CD14-positive monocyte (primary cell): ENCODE measurements at regions not wholly inside any gene's neighbourhood (a gene's known extent, or its start where the extent isn't known, plus 50 kb on each side); places are given as distances from the start of the nearest gene placed in this dataset.
"Not testable (repeated sequence)": the region's sequence is repeated elsewhere in the genome, so short reads cannot be mapped to it uniquely, and the experiment has no call there.

Experiments used
- DNase-seq, 3 donors: peaks; one replicate each; pipeline ENCODE4 v3.0.0-alpha.2; 2011 to 2022
- H2AFZ ChIP-seq: 2 replicates; pipeline ENCODE4 v1.6.0; 2012; ENCODE audit warnings: mild to moderate bottlenecking, low read depth, low read length, inconsistent platforms; ENCODE audit not compliant: insufficient read depth, poor library complexity, severe bottlenecking
- H3K27ac ChIP-seq, 2 donors: 1 replicate in 1 of 2; 2 replicates in 1 of 2; pipeline ENCODE4 v1.5.1; 2012 to 2013; ENCODE audit warnings: low read length in 2 of 2, control low read depth in 1 of 2, inconsistent platforms in 1 of 2, low read depth in 1 of 2, mild to moderate bottlenecking in 1 of 2
- H3K27me3 ChIP-seq, 2 donors: one replicate each; pipeline versions ENCODE4 v1.6.0 to v1.6.1; 2011 to 2013; ENCODE audit warnings: low read length in 2 of 2; ENCODE audit not compliant: control insufficient read depth in 2 of 2, insufficient read depth in 2 of 2
- H3K36me3 ChIP-seq, 2 donors: replicated peaks in 1 of 2; 1 replicate in 1 of 2; 2 replicates in 1 of 2; pipeline versions ENCODE4 v1.5.1 to v1.6.1; 2012 to 2013; ENCODE audit warnings: low read length in 2 of 2, control low read depth in 1 of 2, inconsistent platforms in 1 of 2, mild to moderate bottlenecking in 1 of 2; ENCODE audit not compliant: insufficient read depth in 2 of 2, control insufficient read depth in 1 of 2
- H3K4me1 ChIP-seq, 2 donors: 1 replicate in 1 of 2; 2 replicates in 1 of 2; pipeline versions ENCODE4 v1.5.1 to v1.6.1; 2012 to 2013; ENCODE audit warnings: low read length in 2 of 2, control low read depth in 1 of 2, inconsistent platforms in 1 of 2, mild to moderate bottlenecking in 1 of 2, moderate library complexity in 1 of 2; ENCODE audit not compliant: insufficient read depth in 2 of 2, control insufficient read depth in 1 of 2
- H3K4me2 ChIP-seq: replicated peaks from 2 replicates; pipeline ENCODE3; 2012; ENCODE audit warnings: low read length, moderate library complexity, mild to moderate bottlenecking; ENCODE audit not compliant: poor library complexity, severe bottlenecking; ENCODE audit errors: extremely low read depth
- H3K4me3 ChIP-seq, 3 experiments: fragments of 200-600 bp in 1 of 3; sonication (generic) in 1 of 3; replicated peaks in 1 of 3; 1 replicate in 2 of 3; 2 replicates in 1 of 3; pipeline ENCODE4 v1.5.1; 2011 to 2013; ENCODE audit warnings: low read length in 3 of 3, mild to moderate bottlenecking in 3 of 3, control low read depth in 2 of 3, low read depth in 2 of 3, inconsistent platforms in 1 of 3, moderate library complexity in 1 of 3
- H3K79me2 ChIP-seq: 2 replicates; pipeline ENCODE4 v1.6.0; 2012; ENCODE audit warnings: mild to moderate bottlenecking, control low read depth, inconsistent platforms, low read length, moderate library complexity; ENCODE audit not compliant: insufficient read depth
- H3K9ac ChIP-seq: 2 replicates; pipeline ENCODE4 v1.6.0; 2017; ENCODE audit warnings: low read length, mild to moderate bottlenecking; ENCODE audit not compliant: insufficient read depth, poor library complexity, severe bottlenecking
- H3K9me3 ChIP-seq, 2 donors: replicated peaks in 1 of 2; 1 replicate in 1 of 2; 2 replicates in 1 of 2; pipeline versions ENCODE4 v1.5.1 to v1.6.1; 2012 to 2013; ENCODE audit warnings: low read length in 2 of 2, control low read depth in 1 of 2; ENCODE audit not compliant: control insufficient read depth in 1 of 2, insufficient read depth in 1 of 2
- H4K20me1 ChIP-seq: 2 replicates; pipeline ENCODE4 v1.6.0; 2012; ENCODE audit warnings: mild to moderate bottlenecking, low read length, control low read depth, moderate library complexity; ENCODE audit not compliant: insufficient read depth
- H3K27ac Mint-ChIP-seq, 7 donors: one replicate each; pipeline ENCODE4 v1.8.0; 2020; ENCODE audit warnings: mild to moderate bottlenecking in 7 of 7, mixed read lengths in 7 of 7, moderate library complexity in 6 of 7, inconsistent platforms in 2 of 7
- H3K27me3 Mint-ChIP-seq, 3 donors: one replicate each; pipeline ENCODE4 v1.8.0; 2021 to 2022; ENCODE audit warnings: low read depth in 3 of 3, mild to moderate bottlenecking in 3 of 3, mixed read lengths in 3 of 3, moderate library complexity in 3 of 3, inconsistent platforms in 1 of 3
- H3K36me3 Mint-ChIP-seq, 2 donors: one replicate each; pipeline ENCODE4 v1.8.0; 2020; ENCODE audit warnings: mixed read lengths in 2 of 2, inconsistent platforms in 1 of 2, mild to moderate bottlenecking in 1 of 2
- H3K4me1 Mint-ChIP-seq: one replicate; pipeline ENCODE4 v1.8.0; 2020; ENCODE audit warnings: mild to moderate bottlenecking, mixed read lengths
- H3K4me3 Mint-ChIP-seq, 2 donors: one replicate each; pipeline ENCODE4 v1.8.0; 2020; ENCODE audit warnings: mild to moderate bottlenecking in 2 of 2, mixed read lengths in 2 of 2, moderate library complexity in 1 of 2
- H3K9me3 Mint-ChIP-seq, 7 donors: one replicate each; pipeline ENCODE4 v1.8.0; 2020 to 2022; ENCODE audit warnings: mixed read lengths in 7 of 7, mild to moderate bottlenecking in 6 of 7, moderate library complexity in 6 of 7, inconsistent platforms in 2 of 7
- CTCF ChIP-seq: fragments of 200-600 bp; IDR thresholded peaks from one replicate; pipeline ENCODE4 v1.8.0; 2022; ENCODE audit warnings: antibody characterized with exemption, mild to moderate bottlenecking
- WGBS: methylation state at CpG from one replicate; pipeline ENCODE4 v1.1.5; 2013; ENCODE audit warnings: missing lambda C conversion rate; ENCODE audit not compliant: insufficient coverage; 5-methylcytosine and 5-hydroxymethylcytosine counted together
- intact Hi-C, 2 donors: fragments of 100-400 bp; cut with micrococcal nuclease; formaldehyde crosslinking; loops; one replicate each; pipeline versions ENCODE4 v1.15.0 to v1.15.1; 2023

- Histone ChIP-seq H3K9ac (no peak overlapping the region), H3K27ac (no peak overlapping the region), H3K36me3 (no peaks in the 10 kb centered on the region), H3K27me3 (peaks cover 17% of the 10 kb centered on the region in 2 donors), H3K4me2 (no peak overlapping the region), H3K4me3 (no peak overlapping the region), H3K79me2 (no peaks in the 10 kb centered on the region), H3K4me1 (peaks cover 8 to 11% of the 10 kb centered on the region in 2 donors), H3K9me3 (peaks cover 5 to 8% of the 10 kb centered on the region in 2 donors), H2AFZ (no peak overlapping the region), H4K20me1 (no peaks in the 10 kb centered on the region)
- Mint-ChIP-seq H3K9me3 (peaks cover 8 to 27% (median 18%) of the 10 kb centered on the region in 7 donors), H3K27me3 (peaks cover 32 to 35% (median 32%) of the 10 kb centered on the region in 3 donors), H3K4me3 (no peak overlapping the region), H3K36me3 (no peaks in the 10 kb centered on the region), H3K27ac (no peak overlapping the region), H3K4me1 (peaks cover 26% of the 10 kb centered on the region)
- TF ChIP-seq CTCF = no peak
- DNase-seq = no peak
- intact Hi-C loops = no loop called here
- WGBS = 88% methylated on average over 2 of the region's 8 CpGs
Observed at GRCh38 chr5:17127743-17128231, 89.6 kb upstream of the BASP1 start.

GRCh38 chr5:17129093-17129849, 88.2 kb upstream of the BASP1 start:
- 82% methylated on average over 10 of the region's 14 CpGs for WGBS
- H3K4me2 ChIP-seq = no peak overlapping the region
- no peak overlapping the region for H3K4me3 ChIP-seq
- peaks cover under 1 to 15% (median 7%) of the 10 kb centered on the region in 7 donors for H3K9me3 Mint-ChIP-seq
- no peak overlapping the region for H2AFZ ChIP-seq
- H3K27ac Mint-ChIP-seq = peak overlapping the region in 1 of 7 donors; percentile 15
- no peak overlapping the region for H3K9ac ChIP-seq
- H3K4me1 ChIP-seq = peaks cover 8 to 11% of the 10 kb centered on the region in 2 donors
- DNase-seq = no peak
- no peaks in the 10 kb centered on the region for H4K20me1 ChIP-seq
- no peaks in the 10 kb centered on the region for H3K36me3 Mint-ChIP-seq
- no peak overlapping the region for H3K27ac ChIP-seq
- H3K79me2 ChIP-seq = no peaks in the 10 kb centered on the region
- intact Hi-C loops = no loop called here
- H3K36me3 ChIP-seq = no peaks in the 10 kb centered on the region
- peaks cover 0 to 5% of the 10 kb centered on the region in 2 donors for H3K9me3 ChIP-seq
- peak overlapping the region in 1 of 2 donors; percentile 36 for H3K4me3 Mint-ChIP-seq
- no peak for TF ChIP-seq CTCF
- H3K4me1 Mint-ChIP-seq = peaks cover 23% of the 10 kb centered on the region
- H3K27me3 Mint-ChIP-seq = peaks cover 30 to 35% (median 32%) of the 10 kb centered on the region in 3 donors
- peaks cover 17% of the 10 kb centered on the region in 2 donors for H3K27me3 ChIP-seq

GRCh38 chr5:17130302-17130701, 87.1 kb upstream of the BASP1 start:
- peak in 1 of 3 donors; percentile 63 for DNase-seq
- not testable (repeated sequence) for H3K36me3 Mint-ChIP-seq, H3K4me2 ChIP-seq, H3K4me3 ChIP-seq, H3K36me3 ChIP-seq, H3K9me3 ChIP-seq, H2AFZ ChIP-seq, H3K79me2 ChIP-seq, H4K20me1 ChIP-seq, H3K27ac ChIP-seq, H3K9ac ChIP-seq
- H3K9me3 Mint-ChIP-seq = peaks cover 0 to 14% (median 4%) of the 10 kb centered on the region in 7 donors
- Histone ChIP-seq H3K4me1 (peaks cover 8 to 11% of the 10 kb centered on the region in 2 donors), H3K27me3 (peaks cover 17% of the 10 kb centered on the region in 2 donors)
- peak overlapping the region in 1 of 7 donors; percentile 40 for H3K27ac Mint-ChIP-seq
- H3K4me1 Mint-ChIP-seq = peaks cover 23% of the 10 kb centered on the region
- peak overlapping the region in 1 of 2 donors; percentile 64 for H3K4me3 Mint-ChIP-seq
- intact Hi-C loops = loop anchor here (10.0 kb wide), 3 partner anchors 46 to 196 kb away; partner anchors contain the start of gene MYO10 (in 1 of the 2)
- peaks cover 29 to 32% (median 31%) of the 10 kb centered on the region in 3 donors for H3K27me3 Mint-ChIP-seq
- 0% methylated on average over 8 of the region's 9 CpGs for WGBS
